HUDEP-2 (cell line): ENCODE measurements at regions not wholly inside any gene's neighbourhood (a gene's known extent, or its start where the extent isn't known, plus 50 kb on each side); places are given as distances from the start of the nearest gene placed in this dataset.
"Not testable (repeated sequence)": the region's sequence is repeated elsewhere in the genome, so short reads cannot be mapped to it uniquely, and the experiment has no call there.

Experiments used
- DNase-seq, 76 experiments: peaks; one replicate each; lab custom pipeline; 2025; ENCODE audit not compliant: unreplicated experiment in 76 of 76; lab: John Stamatoyannopoulos, UW

GRCh38 chr6:121544691-121545090, 109.2 kb downstream of the GJA1 start:
- no peak for DNase-seq

GRCh38 chr6:121548131-121548530, 112.7 kb downstream of the GJA1 start:
- DNase-seq: no peak

GRCh38 chr6:121549736-121550135, 114.3 kb downstream of the GJA1 start:
- DNase-seq: no peak

GRCh38 chr6:121550491-121551010, 115.1 kb downstream of the GJA1 start:
- no peak for DNase-seq

GRCh38 chr6:121555201-121555600, 119.8 kb downstream of the GJA1 start:
- no peak for DNase-seq

- DNase-seq: not testable (repeated sequence)
Observed at GRCh38 chr6:121556149-121556548, 120.7 kb downstream of the GJA1 start.

GRCh38 chr6:121557146-121557940, 121.9 kb downstream of the GJA1 start:
- DNase-seq: no peak

- no peak for DNase-seq
Observed at GRCh38 chr6:121559611-121560269, 124.3 kb downstream of the GJA1 start.

- no peak for DNase-seq
Observed at GRCh38 chr6:121560476-121560875, 125.0 kb downstream of the GJA1 start.

GRCh38 chr6:121563286-121563685, 127.8 kb downstream of the GJA1 start:
- no peak for DNase-seq

GRCh38 chr6:121564529-121564928, 129.1 kb downstream of the GJA1 start:
- DNase-seq: not testable (repeated sequence)

GRCh38 chr6:121571455-121571854, 136.0 kb downstream of the GJA1 start:
- no peak for DNase-seq

- peak in 17 of 76 experiments; percentile 2 to 60 (median 16) for DNase-seq
Observed at GRCh38 chr6:121573481-121573880, 138.0 kb downstream of the GJA1 start.

- no peak for DNase-seq
Observed at GRCh38 chr6:121578216-121578615, 142.8 kb downstream of the GJA1 start.

- no peak for DNase-seq
Observed at GRCh38 chr6:121579478-121579877, 144.0 kb downstream of the GJA1 start.

- no peak for DNase-seq
Observed at GRCh38 chr6:121581327-121581726, 145.9 kb downstream of the GJA1 start.

GRCh38 chr6:121582262-121582661, 146.8 kb downstream of the GJA1 start:
- DNase-seq: no peak

GRCh38 chr6:121584586-121585369, 149.3 kb downstream of the GJA1 start:
- no peak for DNase-seq

GRCh38 chr6:121590438-121590837, 155.0 kb downstream of the GJA1 start:
- no peak for DNase-seq

- no peak for DNase-seq
Observed at GRCh38 chr6:121590916-121591315, 155.5 kb downstream of the GJA1 start.

GRCh38 chr6:121592261-121592935, 157.0 kb downstream of the GJA1 start:
- no peak for DNase-seq
